ENCODE measurements at regions not wholly inside any gene's neighbourhood (a gene's known extent, or its start where the extent isn't known, plus 50 kb on each side); places are given as distances from the start of the nearest gene placed in this dataset.

GRCh38 chr6:122130518-122130917 is 268.9 kb upstream of the HSF2 start (continued):
- no peak for TF ChIP-seq ZBTB40 (IDR thresholded peaks at IDR 0.05; ENCODE audit: borderline replicate concordance)
- no peak for TF ChIP-seq BRCA1 (IDR thresholded peaks at IDR 0.05; ENCODE audit: low read depth, low read length)
- TF ChIP-seq TARDBP (IDR thresholded peaks at IDR 0.05; ENCODE audit: borderline replicate concordance), result no peak
- no peak for TF ChIP-seq HDAC2 (IDR thresholded peaks at IDR 0.05)
- no peak for TF ChIP-seq SP1 (IDR thresholded peaks at IDR 0.05; ENCODE audit: low read depth, low read length)
- no peak for TF ChIP-seq ZBED1 (IDR thresholded peaks at IDR 0.05; ENCODE audit: borderline replicate concordance)
- no peak for TF ChIP-seq PML (IDR thresholded peaks at IDR 0.05; ENCODE audit: low read length)
- TF ChIP-seq SIX5 (IDR thresholded peaks at IDR 0.05; ENCODE audit: low read depth, low read length, severe bottlenecking), result no peak
- no peak for TF ChIP-seq CHD4 (IDR thresholded peaks at IDR 0.05)

- no peak overlapping the region for H2AFZ ChIP-seq (ENCODE audit: control insufficient read depth, low read depth, low read length)
- ChIA-PET POLR2A (no interaction called here), RAD21 (ENCODE audit: unreplicated experiment) (no interaction called here), SMC1A (ENCODE audit: uncharacterized antibody, unreplicated experiment) (no interaction called here), CTCF (no interaction called here)
- FAIRE-seq, result no peak
- no peaks in the 10 kb centered on the region for H3K79me2 ChIP-seq (ENCODE audit: control insufficient read depth, insufficient read depth, low read length)
- no peak for ATAC-seq
- H3K4me2 ChIP-seq (ENCODE audit: control insufficient read depth, insufficient read depth), result no peak overlapping the region
- intact Hi-C loops (cut with micrococcal nuclease; ENCODE audit: unreplicated experiment), result no loop called here
- no peak for DNase-seq (ENCODE audit: low read depth, low spot score)
- H3K9ac ChIP-seq (ENCODE audit: control insufficient read depth, insufficient read depth, low read length), result no peak overlapping the region
- H3K27ac ChIP-seq (ENCODE audit: control insufficient read depth, insufficient read depth), result no peak overlapping the region
- no TSS peak for BruUV-seq (replicated peaks)
- H3K27me3 ChIP-seq (replicated peaks in 1 of 2; ENCODE audit: control insufficient read depth in 2 of 2, insufficient read depth in 2 of 2, low read length in 1 of 2), result no peaks in the 10 kb centered on the region
- H3K9me3 ChIP-seq (replicated peaks; ENCODE audit: control insufficient read depth, insufficient read depth, low read length), result no peaks in the 10 kb centered on the region
- no peaks in the 10 kb centered on the region for H4K20me1 ChIP-seq (ENCODE audit: control insufficient read depth, insufficient read depth)
- in situ Hi-C loops (cut with MboI), result no loop called here
- H3K4me1 ChIP-seq (ENCODE audit: control insufficient read depth, insufficient read depth, low read length), result no peaks in the 10 kb centered on the region
- H3K36me3 ChIP-seq (ENCODE audit: control insufficient read depth in 2 of 2, insufficient read depth in 2 of 2, low read length in 1 of 2), result no peaks in the 10 kb centered on the region
- H3K4me3 ChIP-seq, result no peak overlapping the region
- 0% methylated on average over 1 of the region's 1 CpG for WGBS (ENCODE audit: insufficient coverage, insufficient replicate concordance, low lambda C conversion rate, missing lambda C conversion rate)
- TF ChIP-seq IRF4 (IDR thresholded peaks at IDR 0.05; ENCODE audit: low read depth, low read length) (no peak), BHLHE40 (IDR thresholded peaks at IDR 0.05; ENCODE audit: borderline replicate concordance in 1 of 2, low read depth in 2 of 2, low read length in 1 of 2) (no peak), ASH2L (IDR thresholded peaks at IDR 0.05; ENCODE audit: borderline replicate concordance, low read depth) (no peak), ZBTB11 (CRISPR knock-in tag; IDR thresholded peaks at IDR 0.05) (no peak), BCLAF1 (IDR thresholded peaks at IDR 0.05) (no peak), CREB1 (IDR thresholded peaks at IDR 0.05; ENCODE audit: low read depth) (no peak), SIN3A (IDR thresholded peaks at IDR 0.05; ENCODE audit: low read depth, low read length) (no peak)
Observed at GRCh38 chr6:122136386-122136785, 263.1 kb upstream of the HSF2 start.

Data from GM12878 (cell line).